ENCODE measurements at regions not wholly inside any gene's neighbourhood (a gene's known extent, or its start where the extent isn't known, plus 50 kb on each side); places are given as distances from the start of the nearest gene placed in this dataset.
"Not testable (repeated sequence)": the region's sequence is repeated elsewhere in the genome, so short reads cannot be mapped to it uniquely, and the experiment has no call there.

DNA sequence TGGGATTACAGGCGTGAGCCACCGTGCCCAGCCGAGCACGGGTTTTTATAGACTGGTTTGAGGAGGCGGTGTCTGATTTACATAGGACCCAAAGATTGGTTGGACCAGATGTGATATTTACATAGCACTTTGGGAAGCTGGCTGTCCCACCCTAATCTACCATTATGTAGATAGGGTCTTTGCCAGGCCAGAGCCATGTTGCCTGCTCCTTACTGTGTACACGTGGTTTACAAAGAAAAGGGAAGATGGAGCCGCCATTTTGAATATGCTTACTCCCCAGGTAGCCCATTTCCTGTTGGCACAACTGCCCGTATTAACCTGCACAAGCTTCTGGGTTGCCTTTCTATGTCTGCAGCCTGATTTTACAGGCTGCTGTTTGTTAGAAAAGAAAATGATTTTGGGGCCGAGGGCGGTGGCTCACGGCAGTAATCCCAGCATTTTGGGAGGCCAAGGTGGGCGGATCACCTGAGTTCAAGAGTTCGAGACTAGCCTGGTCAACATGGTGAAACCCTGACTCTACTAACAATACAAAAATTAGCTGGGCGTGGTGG lies 89.9 kb upstream of the EEF2KMT start:
- no peaks in the 10 kb centered on the region for H3K27me3 ChIP-seq
- no peak for DNase-seq
- no peaks in the 10 kb centered on the region for H3K4me1 ChIP-seq
- H3K27ac ChIP-seq = no peak overlapping the region
- no peaks in the 10 kb centered on the region for H3K9me3 ChIP-seq
- no peak overlapping the region for H3K4me3 ChIP-seq
- H3K36me3 ChIP-seq = no peaks in the 10 kb centered on the region
- no peak for TF ChIP-seq POLR2A (IDR thresholded peaks at IDR 0.05)
- TF ChIP-seq, protein P1, sequence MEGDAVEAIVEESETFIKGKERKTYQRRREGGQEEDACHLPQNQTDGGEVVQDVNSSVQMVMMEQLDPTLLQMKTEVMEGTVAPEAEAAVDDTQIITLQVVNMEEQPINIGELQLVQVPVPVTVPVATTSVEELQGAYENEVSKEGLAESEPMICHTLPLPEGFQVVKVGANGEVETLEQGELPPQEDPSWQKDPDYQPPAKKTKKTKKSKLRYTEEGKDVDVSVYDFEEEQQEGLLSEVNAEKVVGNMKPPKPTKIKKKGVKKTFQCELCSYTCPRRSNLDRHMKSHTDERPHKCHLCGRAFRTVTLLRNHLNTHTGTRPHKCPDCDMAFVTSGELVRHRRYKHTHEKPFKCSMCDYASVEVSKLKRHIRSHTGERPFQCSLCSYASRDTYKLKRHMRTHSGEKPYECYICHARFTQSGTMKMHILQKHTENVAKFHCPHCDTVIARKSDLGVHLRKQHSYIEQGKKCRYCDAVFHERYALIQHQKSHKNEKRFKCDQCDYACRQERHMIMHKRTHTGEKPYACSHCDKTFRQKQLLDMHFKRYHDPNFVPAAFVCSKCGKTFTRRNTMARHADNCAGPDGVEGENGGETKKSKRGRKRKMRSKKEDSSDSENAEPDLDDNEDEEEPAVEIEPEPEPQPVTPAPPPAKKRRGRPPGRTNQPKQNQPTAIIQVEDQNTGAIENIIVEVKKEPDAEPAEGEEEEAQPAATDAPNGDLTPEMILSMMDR (IDR thresholded peaks at IDR 0.05) = no peak

DNA sequence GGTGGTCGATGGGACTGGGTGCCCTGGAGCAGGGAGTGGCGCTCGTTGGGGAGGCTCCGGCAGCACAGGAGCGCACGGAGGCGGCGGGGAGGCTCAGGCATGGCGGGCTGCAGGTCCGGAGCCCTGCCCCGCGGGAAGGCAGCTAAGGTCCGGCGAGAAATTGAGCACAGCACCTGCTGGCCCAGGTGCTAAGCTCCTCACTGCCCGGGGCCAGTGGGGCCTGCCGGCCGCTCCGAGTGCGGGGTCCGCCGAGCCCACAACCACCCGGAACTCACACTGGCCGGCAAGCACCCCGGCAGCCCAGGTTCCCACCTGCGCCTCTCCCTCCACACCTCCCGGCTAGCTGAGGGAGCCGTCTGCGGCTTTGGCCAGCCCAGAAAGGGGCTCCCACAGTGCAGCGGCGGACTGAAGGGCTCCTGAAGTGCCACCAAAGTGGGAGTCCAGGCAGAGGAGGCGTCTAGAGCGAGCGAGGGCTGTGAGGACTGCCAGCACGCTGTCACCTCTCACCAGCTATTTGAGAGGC lies 88.8 kb upstream of the EEF2KMT start:
- no peak for DNase-seq
- no peaks in the 10 kb centered on the region for H3K27me3 ChIP-seq

DNA sequence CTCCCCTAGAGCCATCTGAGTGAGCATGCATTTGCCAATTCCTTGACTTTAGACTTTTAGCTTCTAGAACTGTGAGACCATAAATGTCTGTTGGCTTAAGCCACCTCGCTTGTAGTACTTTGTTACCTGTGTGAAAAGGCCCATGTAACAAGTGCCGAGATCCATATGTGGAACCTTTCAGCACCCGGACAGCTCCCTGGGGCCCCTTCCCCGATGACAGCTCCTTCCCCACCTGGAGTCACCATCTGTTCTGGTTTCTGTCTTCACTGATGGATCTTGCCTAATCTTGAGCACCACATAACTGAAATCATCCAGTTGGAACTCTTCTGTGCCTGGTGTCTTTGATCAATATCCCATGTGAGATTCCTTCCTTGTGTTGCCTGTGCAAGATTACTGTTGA lies 78.9 kb upstream of the EEF2KMT start:
- Histone ChIP-seq H3K4me1 (no peaks in the 10 kb centered on the region), H3K36me3 (no peaks in the 10 kb centered on the region), H3K27ac (no peak overlapping the region), H3K9me3 (peaks cover 0 to 6% (median 2%) of the 10 kb centered on the region in 4 donors), H3K27me3 (no peaks in the 10 kb centered on the region), H3K4me3 (no peak overlapping the region)
- DNase-seq = no peak
- no peak for TF ChIP-seq POLR2A (IDR thresholded peaks at IDR 0.05)
- TF ChIP-seq, protein P1 (IDR thresholded peaks at IDR 0.05) = no peak

More for the DNA sequence above, 88.8 kb upstream of the EEF2KMT start:
- Histone ChIP-seq H3K9me3 (no peaks in the 10 kb centered on the region), H3K27ac (no peak overlapping the region), H3K36me3 (no peaks in the 10 kb centered on the region), H3K4me1 (no peaks in the 10 kb centered on the region), H3K4me3 (no peak overlapping the region)
- TF ChIP-seq, protein P1 (IDR thresholded peaks at IDR 0.05) = no peak
- no peak for TF ChIP-seq POLR2A (IDR thresholded peaks at IDR 0.05)

DNA sequence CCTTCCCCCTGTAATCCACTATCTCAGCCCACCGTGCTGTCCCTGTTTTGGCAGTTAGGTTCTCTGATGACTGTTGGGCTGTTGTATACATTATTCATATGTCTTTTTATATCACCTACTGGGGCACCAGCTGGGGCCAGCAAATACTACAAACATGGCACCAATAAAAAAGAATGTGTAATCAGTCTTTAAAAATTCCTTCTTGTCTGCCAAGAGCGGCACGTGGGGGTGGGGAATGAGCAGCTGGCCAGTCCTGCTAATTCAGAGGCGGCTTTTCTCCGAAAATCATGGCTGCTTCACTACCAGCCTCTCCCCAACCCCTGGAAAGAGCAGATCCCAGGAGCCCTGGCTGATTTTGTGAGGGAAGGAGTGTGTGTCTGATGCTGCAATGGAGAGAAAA lies 77.7 kb upstream of the EEF2KMT start:
- DNase-seq = no peak
- no peaks in the 10 kb centered on the region for H3K4me1 ChIP-seq
- H3K9me3 ChIP-seq = peaks cover 0 to 6% (median 2%) of the 10 kb centered on the region in 4 donors
- H3K27ac ChIP-seq = no peak overlapping the region
- no peak overlapping the region for H3K4me3 ChIP-seq
- no peaks in the 10 kb centered on the region for H3K36me3 ChIP-seq
- TF ChIP-seq, protein P1 (IDR thresholded peaks at IDR 0.05) = no peak
- no peak for TF ChIP-seq POLR2A (IDR thresholded peaks at IDR 0.05)
- no peaks in the 10 kb centered on the region for H3K27me3 ChIP-seq

DNA sequence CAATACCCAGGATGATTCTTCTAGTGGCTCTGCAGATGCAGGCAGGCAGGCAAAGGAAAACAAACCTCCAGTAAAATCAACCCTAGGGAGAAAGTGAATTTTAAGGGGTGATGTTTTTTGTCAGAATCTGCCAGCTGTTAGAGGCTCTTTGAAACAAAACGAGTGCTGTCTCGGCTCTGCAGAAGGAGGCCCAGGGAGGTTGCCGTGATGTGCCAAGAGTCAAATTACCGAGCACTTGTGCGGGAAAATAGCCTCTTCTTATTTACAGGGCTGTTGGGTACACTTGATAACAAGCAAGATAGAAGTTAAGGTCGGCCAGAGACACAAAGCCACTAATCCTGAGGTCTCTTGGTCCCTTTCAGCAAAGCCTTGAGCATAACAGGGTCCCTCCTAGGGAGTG lies 68.9 kb upstream of the EEF2KMT start:
- no peak for TF ChIP-seq POLR2A (IDR thresholded peaks at IDR 0.05)
- TF ChIP-seq, protein P1 (IDR thresholded peaks at IDR 0.05) = no peak
- no peak for DNase-seq

DNA sequence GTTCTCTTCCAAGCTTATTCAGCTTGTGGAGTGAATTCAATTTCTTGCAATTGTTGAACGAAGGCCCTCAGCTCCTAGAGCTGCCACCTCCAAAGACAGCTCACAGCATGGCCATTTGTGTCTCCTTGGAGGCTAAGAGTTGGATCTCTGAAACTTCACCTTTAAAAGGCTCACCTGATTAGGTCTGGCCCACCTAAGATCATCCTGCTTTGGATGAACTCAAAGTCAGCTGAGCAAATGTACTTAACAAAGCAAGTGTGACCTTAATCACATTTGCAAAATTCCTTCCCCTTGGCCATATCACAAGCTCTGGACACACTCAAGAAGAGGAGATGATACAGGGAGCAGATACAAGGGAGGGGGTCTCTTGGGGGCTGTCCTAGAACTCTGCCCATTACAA lies 67.8 kb upstream of the EEF2KMT start:
- H3K9me3 ChIP-seq, H3K4me1 ChIP-seq, H3K4me3 ChIP-seq, H3K36me3 ChIP-seq, H3K27ac ChIP-seq, H3K27me3 ChIP-seq, DNase-seq: not testable (repeated sequence)

More for the DNA sequence above, 68.9 kb upstream of the EEF2KMT start:
- no peak overlapping the region for H3K4me3 ChIP-seq
- no peaks in the 10 kb centered on the region for H3K4me1 ChIP-seq
- H3K36me3 ChIP-seq = no peaks in the 10 kb centered on the region
- H3K27me3 ChIP-seq = no peaks in the 10 kb centered on the region
- H3K27ac ChIP-seq = no peak overlapping the region
- no peaks in the 10 kb centered on the region for H3K9me3 ChIP-seq

DNA sequence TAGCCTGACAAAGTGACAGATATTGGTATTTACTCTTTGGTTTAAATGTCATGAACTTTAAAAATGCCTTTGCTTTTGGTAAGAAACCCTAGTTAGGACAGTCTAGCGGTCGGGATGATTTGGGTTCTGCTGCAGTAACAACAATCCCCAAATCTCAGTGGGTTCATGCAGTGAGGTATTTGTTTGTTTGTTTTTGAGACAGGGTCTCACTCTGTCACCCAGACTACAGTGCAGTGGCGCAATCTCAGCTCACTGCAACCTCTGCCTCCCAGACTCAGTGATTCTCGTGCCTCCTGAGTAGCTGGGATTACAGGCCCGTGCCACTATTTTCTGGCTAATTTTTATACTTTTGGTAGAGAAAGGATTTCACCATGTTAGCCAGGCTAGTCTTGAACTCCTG lies 65.2 kb upstream of the EEF2KMT start:
- H3K4me3 ChIP-seq, H3K4me1 ChIP-seq, H3K27me3 ChIP-seq, H3K27ac ChIP-seq, DNase-seq, H3K36me3 ChIP-seq, H3K9me3 ChIP-seq: not testable (repeated sequence)

DNA sequence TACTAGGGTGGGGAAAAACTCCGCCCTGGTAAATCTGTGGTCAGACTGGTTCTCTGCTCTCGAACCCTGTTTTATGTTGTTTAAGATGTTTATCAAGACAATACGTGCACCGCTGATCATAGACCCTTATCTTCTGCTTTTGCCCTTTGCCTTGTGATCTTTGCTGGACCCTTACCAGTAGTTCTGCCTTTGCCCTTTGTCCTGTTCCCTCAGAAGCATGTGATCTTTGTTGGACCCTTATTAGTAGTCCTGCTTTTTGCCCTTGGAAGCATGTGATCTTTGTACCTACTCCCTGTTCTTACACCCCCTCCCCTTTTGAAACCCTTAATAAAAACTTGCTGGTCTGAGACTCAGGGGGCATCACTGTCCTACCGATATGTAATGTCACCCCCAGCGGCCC lies 64.3 kb upstream of the EEF2KMT start:
- not testable (repeated sequence) for DNase-seq, H3K4me1 ChIP-seq, H3K4me3 ChIP-seq, H3K27ac ChIP-seq, H3K9me3 ChIP-seq, H3K27me3 ChIP-seq, H3K36me3 ChIP-seq

DNA sequence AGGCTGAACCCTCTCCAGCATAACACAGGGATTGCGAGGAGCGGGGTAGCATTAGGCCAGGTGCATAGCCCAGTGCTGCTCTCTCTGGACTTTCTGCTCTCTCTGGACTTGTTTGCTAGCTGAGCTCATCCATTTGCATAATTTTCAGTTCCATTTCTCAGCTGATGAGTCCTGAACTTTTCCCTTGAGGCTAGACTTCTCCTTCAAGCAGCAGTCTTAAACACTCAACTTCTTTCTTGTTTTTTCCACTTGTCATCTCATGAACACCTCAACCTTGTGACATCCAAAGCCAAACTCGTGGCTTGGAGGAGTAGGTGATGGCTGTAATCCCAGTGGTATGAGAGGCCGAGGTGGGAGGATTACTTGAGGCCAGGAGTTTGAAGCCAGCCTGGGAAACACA lies 62.4 kb upstream of the EEF2KMT start:
- not testable (repeated sequence) for H3K4me3 ChIP-seq, H3K4me1 ChIP-seq, DNase-seq, H3K27me3 ChIP-seq, H3K27ac ChIP-seq, H3K36me3 ChIP-seq, H3K9me3 ChIP-seq

DNA sequence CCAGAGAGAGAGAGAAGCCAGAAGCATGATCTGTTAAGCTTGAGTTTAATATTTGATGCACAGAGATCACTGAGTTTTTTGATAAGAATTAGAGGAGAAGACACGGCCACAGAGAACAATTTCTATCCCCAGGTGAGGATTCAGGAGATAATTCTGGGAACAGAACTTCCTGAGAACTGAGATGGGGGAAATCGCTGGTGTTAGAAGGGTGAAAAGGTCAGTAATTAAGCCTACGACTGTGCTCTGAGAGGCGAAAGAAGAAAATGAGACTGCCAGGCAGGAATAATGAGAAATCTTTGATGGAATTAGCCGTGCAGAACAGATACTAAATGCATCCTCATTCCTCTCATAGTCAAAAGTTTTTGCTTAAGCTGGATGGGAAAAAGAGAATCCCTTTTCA lies 61.9 kb upstream of the EEF2KMT start:
- not testable (repeated sequence) for H3K4me3 ChIP-seq, H3K27ac ChIP-seq, H3K36me3 ChIP-seq, H3K27me3 ChIP-seq, H3K9me3 ChIP-seq, H3K4me1 ChIP-seq, DNase-seq
